Mesenchymal stem cell (in vitro differentiated cells and primary cell): ENCODE measurements at regions not wholly inside any gene's neighbourhood (a gene's known extent, or its start where the extent isn't known, plus 50 kb on each side); places are given as distances from the start of the nearest gene placed in this dataset.

Experiments used
- DNase-seq: peaks from one replicate; pipeline ENCODE4 v3.0.0-alpha.2; 2013
- H2AFZ ChIP-seq: one replicate; pipeline ENCODE4 v1.6.1; 2013; ENCODE audit warnings: low read depth, mild to moderate bottlenecking, control low read depth, inconsistent platforms, low read length, moderate library complexity
- H2AK5ac ChIP-seq: 2 replicates; pipeline ENCODE4 v1.6.1; 2013; ENCODE audit warnings: low read length, moderate library complexity, mild to moderate bottlenecking, inconsistent platforms; ENCODE audit not compliant: severe bottlenecking
- H2BK120ac ChIP-seq: one replicate; pipeline ENCODE4 v1.6.1; 2013; ENCODE audit warnings: low read depth, mild to moderate bottlenecking, inconsistent platforms, low read length, moderate library complexity
- H2BK12ac ChIP-seq, 2 experiments: one replicate each; pipeline ENCODE4 v1.6.1; 2013; ENCODE audit warnings: inconsistent platforms in 2 of 2, low read length in 2 of 2, mild to moderate bottlenecking in 2 of 2, moderate library complexity in 2 of 2, control low read depth in 1 of 2
- H2BK15ac ChIP-seq: one replicate; pipeline ENCODE4 v1.6.1; 2013; ENCODE audit warnings: mild to moderate bottlenecking, low read depth, inconsistent platforms; ENCODE audit not compliant: poor library complexity, severe bottlenecking
- H2BK5ac ChIP-seq: 2 replicates; pipeline ENCODE4 v1.6.1; 2013; ENCODE audit warnings: low read depth, mild to moderate bottlenecking, low read length, control low read depth, inconsistent platforms; ENCODE audit not compliant: poor library complexity, severe bottlenecking
- H3K14ac ChIP-seq, 2 experiments: one replicate each; pipeline ENCODE4 v1.6.1; 2013; ENCODE audit warnings: inconsistent platforms in 2 of 2, low read length in 2 of 2, control low read depth in 1 of 2, mild to moderate bottlenecking in 1 of 2, moderate library complexity in 1 of 2
- H3K18ac ChIP-seq, 2 experiments: one replicate each; pipeline ENCODE4 v1.6.1; 2013; ENCODE audit warnings: inconsistent platforms in 2 of 2, low read length in 2 of 2, control low read depth in 1 of 2, low read depth in 1 of 2, mild to moderate bottlenecking in 1 of 2
- H3K23ac ChIP-seq, 2 experiments: one replicate each; pipeline ENCODE4 v1.6.1; 2013; ENCODE audit warnings: inconsistent platforms in 2 of 2, low read length in 2 of 2, mild to moderate bottlenecking in 2 of 2, moderate library complexity in 2 of 2, control low read depth in 1 of 2
- H3K27ac ChIP-seq: 2 replicates; pipeline ENCODE4 v1.5.1; 2013; ENCODE audit warnings: mild to moderate bottlenecking, moderate library complexity, low read length, control low read depth, inconsistent platforms; ENCODE audit not compliant: poor library complexity, severe bottlenecking
- H3K27me3 ChIP-seq, 2 experiments: 2 replicates each; pipeline versions ENCODE4 v1.6.1 to v1.7.0; 2013; ENCODE audit warnings: low read length in 2 of 2, mild to moderate bottlenecking in 2 of 2, moderate library complexity in 2 of 2, control low read depth in 1 of 2, inconsistent platforms in 1 of 2; ENCODE audit not compliant: control insufficient read depth in 1 of 2, insufficient read depth in 1 of 2
- H3K36me3 ChIP-seq, 2 experiments: 2 replicates each; pipeline versions ENCODE4 v1.6.1 to v1.7.0; 2013; ENCODE audit warnings: low read length in 2 of 2, control low read depth in 1 of 2, inconsistent platforms in 1 of 2, low read depth in 1 of 2, mild to moderate bottlenecking in 1 of 2; ENCODE audit not compliant: insufficient read depth in 2 of 2, control insufficient read depth in 1 of 2
- H3K4ac ChIP-seq, 2 experiments: one replicate each; pipeline ENCODE4 v1.6.1; 2013; ENCODE audit warnings: inconsistent platforms in 2 of 2, low read length in 2 of 2, mild to moderate bottlenecking in 2 of 2, moderate library complexity in 2 of 2, control low read depth in 1 of 2, low read depth in 1 of 2
- H3K4me1 ChIP-seq: 2 replicates; pipeline ENCODE4 v1.6.1; 2013; ENCODE audit warnings: low read depth, low read length, control low read depth; ENCODE audit not compliant: control insufficient read depth, insufficient read depth
- H3K4me2 ChIP-seq: 2 replicates; pipeline ENCODE4 v1.6.1; 2013; ENCODE audit warnings: low read length, mild to moderate bottlenecking, inconsistent platforms; ENCODE audit not compliant: poor library complexity, severe bottlenecking
- H3K4me3 ChIP-seq, 2 experiments: 2 replicates each; pipeline versions ENCODE4 v1.5.1 to v1.7.0; 2013; ENCODE audit warnings: low read length in 2 of 2, mild to moderate bottlenecking in 2 of 2, control low read depth in 1 of 2, low read depth in 1 of 2; ENCODE audit not compliant: insufficient read depth in 1 of 2
- H3K79me1 ChIP-seq: replicated peaks from 2 replicates; pipeline ENCODE4 v1.6.1; 2013; ENCODE audit warnings: mild to moderate bottlenecking, control low read depth, low read length, inconsistent platforms; ENCODE audit not compliant: poor library complexity, severe bottlenecking
- H3K9ac ChIP-seq: 2 replicates; pipeline ENCODE4 v1.7.0; 2013; ENCODE audit warnings: mild to moderate bottlenecking, low read length, moderate library complexity
- H3K9me3 ChIP-seq: 2 replicates; pipeline ENCODE4 v1.7.0; 2013; ENCODE audit warnings: mild to moderate bottlenecking, low read length; ENCODE audit not compliant: control insufficient read depth
- H4K8ac ChIP-seq: one replicate; pipeline ENCODE4 v1.6.1; 2013; ENCODE audit warnings: inconsistent platforms, mild to moderate bottlenecking, low read length, moderate library complexity
- H4K91ac ChIP-seq: one replicate; pipeline ENCODE4 v1.6.1; 2013; ENCODE audit warnings: mild to moderate bottlenecking, low read length, inconsistent platforms
- WGBS: methylation state at CpG from one replicate; pipeline ENCODE4 v1.1.7; 2013; ENCODE audit warnings: mixed read lengths; 5-methylcytosine and 5-hydroxymethylcytosine counted together

DNA sequence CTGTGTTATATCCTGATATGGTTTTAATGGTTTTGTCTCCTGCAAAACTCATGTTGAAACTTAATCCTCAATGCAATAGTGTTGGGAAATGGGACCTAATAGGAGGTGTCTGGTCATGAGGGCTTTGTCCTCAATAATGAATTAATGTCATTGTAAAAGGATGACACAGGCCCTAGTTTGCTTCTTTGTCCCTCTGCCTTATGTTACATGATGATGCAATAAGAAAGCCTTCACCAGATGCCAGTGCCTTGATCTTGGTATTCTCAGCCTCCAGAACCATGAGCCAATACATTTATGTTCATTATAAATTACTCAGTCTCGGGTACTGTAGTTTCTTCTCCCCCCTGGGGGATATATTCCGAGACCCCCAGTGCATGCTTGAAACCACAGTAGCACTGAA lies 1247.4 kb upstream of the SORCS1 start:
- H2AK5ac ChIP-seq = no peak overlapping the region
- no peak overlapping the region for H3K18ac ChIP-seq
- no peak overlapping the region for H3K4me3 ChIP-seq
- no peak overlapping the region for H3K27ac ChIP-seq
- no peak overlapping the region for H2BK120ac ChIP-seq
- no peak overlapping the region for H2BK12ac ChIP-seq
- no peak overlapping the region for H4K8ac ChIP-seq
- H2BK15ac ChIP-seq = no peak overlapping the region
- no peaks in the 10 kb centered on the region for H3K4me1 ChIP-seq
- no peak overlapping the region for H4K91ac ChIP-seq
- H3K14ac ChIP-seq = no peak overlapping the region
- H3K79me1 ChIP-seq = no peaks in the 10 kb centered on the region
- no peak overlapping the region for H3K23ac ChIP-seq
- no peak overlapping the region for H2AFZ ChIP-seq
- no peak overlapping the region for H2BK5ac ChIP-seq
- no peak overlapping the region for H3K4me2 ChIP-seq
- WGBS = 71% methylated on average over 1 of the region's 2 CpGs
- no peaks in the 10 kb centered on the region for H3K9me3 ChIP-seq
- no peak overlapping the region for H3K9ac ChIP-seq
- no peaks in the 10 kb centered on the region for H3K27me3 ChIP-seq
- no peak overlapping the region for H3K4ac ChIP-seq
- peaks cover 0 to 2% of the 10 kb centered on the region in 2 experiments for H3K36me3 ChIP-seq
- no peak for DNase-seq

DNA sequence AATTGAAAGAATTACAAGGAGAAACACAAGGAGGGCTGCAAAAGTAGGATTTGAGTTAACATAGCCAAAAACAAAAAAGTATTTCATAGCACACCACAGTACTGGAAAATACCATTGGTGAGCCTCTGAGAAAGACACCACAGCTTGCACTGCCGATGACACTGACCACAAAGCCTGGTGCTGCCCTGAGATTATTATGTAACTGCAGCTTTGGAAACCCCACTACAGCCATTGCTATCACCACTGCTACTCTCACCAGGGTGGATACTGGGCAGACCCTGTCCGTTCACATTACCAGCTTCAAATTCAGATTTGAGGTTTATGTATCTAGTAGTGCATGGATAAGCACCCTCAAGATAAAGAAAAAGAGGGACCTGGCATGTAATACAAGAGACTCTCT lies 1246.7 kb upstream of the SORCS1 start:
- H3K36me3 ChIP-seq = peaks cover 0 to 2% of the 10 kb centered on the region in 2 experiments
- H3K18ac ChIP-seq = no peak overlapping the region
- H3K4ac ChIP-seq = no peak overlapping the region
- H2BK15ac ChIP-seq = no peak overlapping the region
- no peak overlapping the region for H2BK5ac ChIP-seq
- no peak overlapping the region for H3K9ac ChIP-seq
- no peaks in the 10 kb centered on the region for H3K4me1 ChIP-seq
- H3K4me3 ChIP-seq = no peak overlapping the region
- H3K27me3 ChIP-seq = no peaks in the 10 kb centered on the region
- H3K14ac ChIP-seq = no peak overlapping the region
- H3K9me3 ChIP-seq = no peaks in the 10 kb centered on the region
- no peak for DNase-seq
- H2BK120ac ChIP-seq = no peak overlapping the region
- H3K27ac ChIP-seq = no peak overlapping the region
- H3K79me1 ChIP-seq = no peaks in the 10 kb centered on the region
- H4K8ac ChIP-seq = no peak overlapping the region
- WGBS = 81% methylated on average over 1 of the region's 2 CpGs
- no peak overlapping the region for H3K4me2 ChIP-seq
- H2AK5ac ChIP-seq = no peak overlapping the region
- H2BK12ac ChIP-seq = no peak overlapping the region
- no peak overlapping the region for H2AFZ ChIP-seq
- no peak overlapping the region for H3K23ac ChIP-seq
- no peak overlapping the region for H4K91ac ChIP-seq

DNA sequence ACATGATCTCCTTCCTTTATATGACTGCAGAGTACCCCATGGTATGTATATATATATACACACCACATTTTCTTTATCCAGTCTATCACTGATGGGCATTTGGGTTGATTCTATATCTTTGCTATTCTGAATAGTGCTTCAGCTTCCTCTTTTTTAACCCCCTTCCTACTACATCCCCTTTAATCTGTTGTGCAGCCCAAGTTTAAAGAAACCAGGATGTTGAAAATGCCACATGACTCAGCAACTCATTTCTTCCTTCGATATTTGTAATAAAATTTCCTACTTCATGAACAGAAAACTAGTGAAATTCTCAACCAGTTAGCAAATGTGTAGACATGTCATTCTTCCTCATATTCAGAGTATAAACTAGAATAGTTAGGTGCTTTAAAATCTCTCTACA lies 1245.7 kb upstream of the SORCS1 start:
- H3K23ac ChIP-seq = no peak overlapping the region
- no peak overlapping the region for H2BK120ac ChIP-seq

DNA sequence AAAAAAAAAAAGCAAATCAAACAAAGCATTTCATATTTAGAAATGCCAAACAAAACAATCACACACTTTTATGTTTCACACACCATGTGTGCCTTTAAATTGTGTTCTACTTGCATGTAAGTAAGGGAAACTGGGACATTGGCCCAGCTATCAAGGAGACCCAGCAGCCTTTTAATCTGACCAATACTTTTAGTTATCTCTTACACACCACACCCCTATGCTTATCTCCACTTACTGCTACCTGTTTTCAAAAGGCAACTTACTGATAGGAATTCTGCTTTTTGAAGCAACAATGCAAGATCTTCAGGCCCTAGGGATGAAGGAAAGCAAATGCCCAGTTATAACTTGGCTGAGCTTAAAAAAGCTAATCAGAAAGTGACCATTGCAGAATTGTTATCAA lies 1244.8 kb upstream of the SORCS1 start:
- no peak overlapping the region for H2BK5ac ChIP-seq
- H3K4me2 ChIP-seq = no peak overlapping the region
- H2AK5ac ChIP-seq = no peak overlapping the region
- no peak overlapping the region for H3K4me3 ChIP-seq
- no peak overlapping the region for H2BK15ac ChIP-seq
- H4K8ac ChIP-seq = no peak overlapping the region
- no peak overlapping the region for H3K14ac ChIP-seq
- H3K79me1 ChIP-seq = no peaks in the 10 kb centered on the region
- H3K23ac ChIP-seq = no peak overlapping the region
- no peak overlapping the region for H2AFZ ChIP-seq
- H3K18ac ChIP-seq = no peak overlapping the region
- no peak overlapping the region for H3K27ac ChIP-seq
- H4K91ac ChIP-seq = no peak overlapping the region
- H3K27me3 ChIP-seq = no peaks in the 10 kb centered on the region
- H3K9ac ChIP-seq = no peak overlapping the region
- no peak overlapping the region for H2BK12ac ChIP-seq
- no peak overlapping the region for H2BK120ac ChIP-seq
- no peaks in the 10 kb centered on the region for H3K9me3 ChIP-seq
- DNase-seq = no peak
- peaks cover 0 to 2% of the 10 kb centered on the region in 2 experiments for H3K36me3 ChIP-seq
- H3K4me1 ChIP-seq = no peaks in the 10 kb centered on the region
- H3K4ac ChIP-seq = no peak overlapping the region

More for the DNA sequence above, 1245.7 kb upstream of the SORCS1 start:
- no peak overlapping the region for H3K4me3 ChIP-seq
- no peak overlapping the region for H2BK12ac ChIP-seq
- no peak overlapping the region for H3K14ac ChIP-seq
- no peak overlapping the region for H2AFZ ChIP-seq
- H2BK5ac ChIP-seq = no peak overlapping the region
- no peak for DNase-seq
- H3K4me2 ChIP-seq = no peak overlapping the region
- no peaks in the 10 kb centered on the region for H3K27me3 ChIP-seq
- no CpG with 5 or more reads among the region's 1 CpG for WGBS
- no peak overlapping the region for H3K27ac ChIP-seq
- no peak overlapping the region for H2AK5ac ChIP-seq
- no peak overlapping the region for H4K91ac ChIP-seq
- no peaks in the 10 kb centered on the region for H3K79me1 ChIP-seq
- no peak overlapping the region for H4K8ac ChIP-seq
- H3K9ac ChIP-seq = no peak overlapping the region
- no peaks in the 10 kb centered on the region for H3K9me3 ChIP-seq
- no peak overlapping the region for H3K18ac ChIP-seq
- no peak overlapping the region for H2BK15ac ChIP-seq
- no peak overlapping the region for H3K4ac ChIP-seq
- H3K36me3 ChIP-seq = peaks cover 0 to 2% of the 10 kb centered on the region in 2 experiments
- no peaks in the 10 kb centered on the region for H3K4me1 ChIP-seq
